NCI-H2196 (cell line): ENCODE measurements at regions not wholly inside any gene's neighbourhood (a gene's known extent, or its start where the extent isn't known, plus 50 kb on each side); places are given as distances from the start of the nearest gene placed in this dataset.

ENCODE experiments used
- DNase-seq: peaks from one replicate; lab custom pipeline; 2025; ENCODE audit not compliant: unreplicated experiment; lab: John Stamatoyannopoulos, UW

DNA sequence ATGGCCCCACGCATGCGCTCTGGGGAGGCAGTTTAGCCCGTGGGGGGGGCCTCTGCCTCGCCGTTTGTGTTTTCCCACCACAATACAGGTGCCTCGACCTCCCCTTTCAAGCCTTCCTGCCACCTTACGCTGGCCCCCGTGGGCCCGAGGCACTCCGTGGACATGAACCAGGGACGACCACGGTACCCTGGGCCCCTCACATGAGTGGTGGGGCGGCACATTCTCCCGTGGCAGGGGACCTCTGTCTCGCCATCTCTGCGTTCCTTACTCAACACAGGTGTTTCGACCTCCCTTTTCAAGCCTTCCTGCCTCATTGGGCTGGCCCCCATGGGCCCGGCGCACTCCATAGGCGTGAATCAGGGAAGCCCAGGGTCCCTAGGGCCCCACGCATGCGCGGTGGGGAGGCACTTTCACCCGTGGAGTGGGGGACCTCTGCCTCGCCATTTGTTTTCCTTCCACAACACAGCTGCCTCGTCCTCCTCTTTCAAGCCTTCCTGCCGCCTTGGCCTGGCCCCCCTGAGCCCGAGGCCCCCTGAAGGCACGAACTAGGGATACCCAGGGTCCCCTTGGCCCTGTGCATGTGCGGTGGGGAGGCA is 339.5 kb downstream of the ALG10 start:
- no peak for DNase-seq

DNA sequence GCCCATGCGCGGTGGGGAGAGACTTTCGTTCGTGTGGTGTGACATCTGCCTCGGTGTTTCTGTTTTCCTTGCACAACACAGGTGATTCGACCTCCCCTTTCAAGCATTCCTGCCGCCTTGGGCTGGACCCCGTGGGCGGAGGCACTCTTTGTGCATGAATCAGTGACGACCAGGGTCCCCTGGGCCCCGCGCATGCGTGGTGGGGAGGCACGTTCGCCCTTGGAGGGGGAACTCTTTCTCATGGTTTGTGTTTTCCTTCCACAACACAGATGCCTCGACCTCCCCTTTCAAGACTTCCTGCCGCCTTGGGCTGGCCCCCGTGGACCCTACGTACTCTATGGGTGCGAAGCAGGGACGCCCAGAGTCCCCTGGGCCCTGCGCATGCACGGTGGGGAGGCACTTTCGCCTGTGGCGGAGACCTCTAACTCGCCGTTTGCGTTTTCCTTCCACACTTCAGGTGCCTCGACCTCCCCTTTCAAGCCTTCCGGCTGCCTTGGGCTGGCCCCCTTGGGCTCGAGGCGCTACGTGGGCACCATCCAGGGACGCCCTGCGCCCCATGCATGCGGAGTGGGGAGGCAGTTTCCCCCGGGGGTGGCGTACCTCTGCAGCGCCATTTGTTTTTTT is 340.9 kb downstream of the ALG10 start:
- no peak for DNase-seq

DNA sequence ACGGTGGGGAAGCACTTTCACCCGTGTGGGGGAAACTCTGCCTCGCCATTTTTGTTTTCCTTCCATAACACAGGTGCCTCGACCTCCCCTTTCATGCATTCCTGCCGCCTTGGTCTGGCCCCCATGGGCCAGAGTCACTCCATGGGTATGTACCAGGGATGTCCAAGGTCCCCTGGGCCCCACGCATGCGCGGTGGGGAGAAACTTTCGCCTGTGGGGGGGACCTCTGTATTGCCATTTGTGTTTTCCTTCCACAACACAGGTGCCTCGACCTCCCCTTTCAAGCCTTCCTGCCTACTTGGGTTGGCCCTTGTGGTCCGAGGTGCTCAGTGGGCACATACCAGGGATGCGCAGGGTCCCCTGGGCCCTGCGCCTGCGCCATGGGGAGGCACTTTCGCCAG is 345.8 kb downstream of the ALG10 start:
- DNase-seq, result no peak

DNA sequence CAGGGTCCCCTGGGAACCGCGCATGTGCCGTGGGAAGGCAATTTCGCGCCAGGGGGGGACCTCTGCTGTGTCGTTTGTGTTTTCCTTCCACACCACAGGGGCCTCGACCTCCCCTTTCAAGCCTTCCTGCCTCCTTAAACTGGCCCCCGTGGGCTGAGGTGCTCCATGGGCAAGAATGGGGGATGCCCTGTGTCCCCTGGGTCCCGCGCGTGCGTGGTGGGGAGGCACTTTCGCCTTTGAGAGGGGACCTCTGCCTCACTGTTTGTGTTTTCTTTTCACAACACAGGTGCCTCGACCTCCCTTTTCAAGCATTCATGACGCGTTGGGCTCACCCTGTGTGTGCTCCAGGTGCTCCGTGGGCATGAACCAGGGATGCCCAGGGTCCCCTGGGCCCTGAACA is 348.8 kb downstream of the ALG10 start:
- DNase-seq, result no peak

DNA sequence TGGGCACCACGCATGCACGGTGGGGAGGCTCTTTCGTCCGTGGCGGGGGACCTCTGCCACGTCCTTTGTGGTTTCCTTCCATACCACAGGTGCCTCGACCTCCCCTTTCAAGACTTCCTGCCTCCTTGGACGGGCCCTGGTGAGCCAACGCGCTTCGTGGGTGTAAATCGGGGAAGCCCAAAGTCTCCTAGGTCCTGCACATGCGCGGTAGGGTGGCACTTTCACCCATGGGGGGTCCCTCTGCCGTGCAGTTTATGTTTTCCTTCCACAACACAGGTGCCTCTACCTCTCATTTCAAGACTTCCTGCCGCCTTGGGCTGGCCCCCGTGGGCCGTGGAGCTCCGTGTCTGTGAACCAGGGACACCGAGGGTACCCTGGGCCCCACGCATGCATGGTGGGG is 349.7 kb downstream of the ALG10 start:
- DNase-seq, result no peak

DNA sequence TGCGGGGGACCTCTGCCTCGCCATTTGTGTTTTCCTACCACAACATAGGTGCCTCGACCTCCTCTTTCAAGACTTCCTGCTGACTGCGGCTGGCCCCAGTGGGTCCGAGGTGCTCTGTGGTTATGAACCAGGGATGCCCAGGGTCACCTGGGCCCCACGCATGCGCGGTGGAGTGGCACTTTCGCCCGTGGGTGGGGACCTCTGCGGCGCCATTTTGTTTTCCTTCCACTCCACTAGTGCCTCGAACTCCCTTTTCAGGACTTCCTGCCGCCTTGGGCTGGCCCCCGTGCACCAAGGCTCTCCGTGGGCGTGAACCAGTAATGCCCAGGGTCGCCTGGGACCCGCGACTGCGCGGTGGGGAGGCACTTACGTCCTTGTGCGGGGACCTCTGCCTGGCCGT is 351.6 kb downstream of the ALG10 start:
- no peak for DNase-seq

DNA sequence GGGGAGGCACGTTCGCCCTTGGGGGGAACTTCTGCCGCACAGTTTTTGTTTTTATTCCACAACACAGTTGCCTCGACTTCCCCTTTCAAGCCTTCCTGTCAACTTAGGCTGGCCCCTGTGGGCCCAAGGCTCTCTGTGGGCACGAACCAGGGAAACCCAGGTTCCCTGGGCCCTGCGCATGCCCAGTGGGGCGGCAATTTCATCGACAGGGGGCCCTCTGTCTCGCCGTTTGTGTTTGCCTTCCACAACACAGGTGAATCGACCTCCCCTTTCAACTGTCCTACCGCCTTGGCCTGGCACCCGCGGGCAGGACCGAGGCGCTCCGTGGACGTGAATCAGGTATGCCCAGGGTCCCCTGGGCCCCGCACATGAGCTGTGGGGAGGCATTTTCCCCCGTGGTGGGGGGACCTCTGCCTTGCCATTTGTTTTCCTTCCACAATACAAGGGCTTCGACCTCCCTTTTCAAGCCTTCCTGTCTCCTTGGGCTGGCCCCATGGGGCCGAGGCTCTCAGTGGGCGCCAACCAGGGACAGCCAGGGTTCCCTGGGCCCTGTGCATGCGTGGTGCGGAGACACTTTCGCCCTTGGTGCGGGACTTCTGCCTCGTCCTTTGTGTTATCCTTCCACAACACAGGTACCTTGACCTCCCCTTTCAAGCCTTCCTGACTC is 354.0 kb downstream of the ALG10 start:
- no peak for DNase-seq

DNA sequence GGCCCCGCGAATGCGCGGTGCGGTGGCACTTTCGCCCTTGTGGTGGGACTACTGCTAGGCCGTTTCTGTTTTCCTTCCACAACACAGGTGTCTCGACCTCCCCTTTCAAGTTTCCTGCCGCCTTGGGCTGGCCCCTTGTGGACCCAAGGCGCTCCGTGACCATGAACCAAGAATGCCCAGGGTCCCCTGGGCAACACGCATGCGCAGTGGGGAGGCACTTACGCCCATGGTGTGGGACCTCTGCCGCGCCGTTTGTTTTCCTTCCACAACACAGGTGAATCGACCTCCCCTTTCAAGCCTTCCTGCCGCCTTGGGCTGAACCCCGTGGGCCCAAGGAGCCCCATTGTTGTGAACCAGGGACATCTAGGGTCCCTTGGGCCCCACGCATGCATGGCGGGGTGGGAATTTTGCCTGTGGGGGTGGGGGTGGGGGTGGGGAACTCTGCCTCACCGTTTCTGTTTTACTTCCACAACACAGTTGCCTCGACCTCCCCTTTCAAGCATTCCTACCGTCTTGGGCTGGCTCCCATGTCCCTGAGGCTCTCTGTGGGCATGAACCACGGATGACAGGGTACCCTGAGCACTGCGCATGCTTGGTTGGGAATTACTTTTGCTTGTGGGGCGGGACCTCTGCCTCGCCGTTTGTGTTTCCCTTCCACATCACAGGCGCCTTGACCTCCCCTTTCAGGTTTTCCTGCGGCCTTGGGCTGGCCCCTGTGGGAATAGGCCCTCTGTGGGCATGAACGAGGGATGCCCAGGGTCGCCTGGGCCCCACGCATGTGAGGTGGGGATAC is 355.1 kb downstream of the ALG10 start:
- no peak for DNase-seq

DNA sequence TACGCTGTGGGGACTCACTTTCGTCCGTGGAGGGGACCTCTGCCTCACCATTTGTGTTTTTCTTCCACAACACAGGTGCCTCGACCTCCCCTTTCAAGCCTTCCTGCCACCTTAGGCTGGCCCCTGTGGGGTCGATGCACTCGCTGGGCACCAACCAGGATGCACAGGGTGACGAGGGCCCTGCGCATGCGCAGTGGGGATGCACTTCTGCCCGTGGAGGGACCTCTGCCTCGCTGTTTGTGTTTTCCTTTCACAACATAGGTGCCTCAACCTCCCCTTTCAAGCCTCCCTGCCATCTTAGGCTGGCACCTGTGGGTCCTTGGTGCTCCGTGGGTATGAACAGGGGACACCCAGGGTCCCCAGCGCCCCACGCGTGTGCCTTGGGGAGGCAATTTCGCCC is 356.8 kb downstream of the ALG10 start:
- no peak for DNase-seq

DNA sequence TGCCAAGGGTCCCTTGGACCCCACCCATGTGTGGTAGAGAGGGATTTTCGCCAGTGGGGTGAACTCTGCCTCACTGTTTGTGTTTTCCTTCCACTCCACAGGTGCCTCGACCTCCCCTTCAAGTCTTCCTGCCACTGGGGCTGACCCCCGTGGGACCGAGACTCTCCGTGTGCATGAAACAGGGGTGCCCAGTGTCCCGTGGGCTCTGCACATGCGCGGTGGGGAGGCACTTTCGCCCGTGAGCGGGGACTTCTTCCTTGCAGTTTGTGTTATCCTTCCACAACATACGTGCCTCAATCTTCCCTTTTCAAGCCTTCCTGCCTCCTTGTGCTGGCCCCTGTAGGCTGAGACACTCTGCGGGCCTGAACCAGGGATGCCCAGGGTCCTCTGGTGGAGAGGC is 362.4 kb downstream of the ALG10 start:
- DNase-seq, result no peak

DNA sequence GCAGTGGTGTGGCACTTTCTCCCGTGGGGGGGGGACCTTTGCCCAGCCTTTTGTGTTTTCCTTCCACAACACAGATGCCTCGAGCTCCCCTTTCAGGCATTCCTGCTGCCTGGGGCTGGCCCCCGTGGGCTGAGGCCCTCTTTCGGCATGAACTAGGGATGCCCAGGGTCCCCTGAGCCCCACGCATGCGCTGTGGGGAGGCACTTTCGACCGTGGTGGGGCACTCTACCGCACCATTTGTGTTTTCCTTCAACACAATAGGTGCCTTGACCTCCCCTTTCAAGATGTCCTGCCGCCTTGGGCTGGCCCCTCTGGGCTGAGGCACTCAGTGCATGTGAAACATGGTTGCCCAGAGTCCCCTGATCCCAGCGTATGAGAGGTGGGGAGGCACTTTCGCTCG is 363.7 kb downstream of the ALG10 start:
- no peak for DNase-seq

DNA sequence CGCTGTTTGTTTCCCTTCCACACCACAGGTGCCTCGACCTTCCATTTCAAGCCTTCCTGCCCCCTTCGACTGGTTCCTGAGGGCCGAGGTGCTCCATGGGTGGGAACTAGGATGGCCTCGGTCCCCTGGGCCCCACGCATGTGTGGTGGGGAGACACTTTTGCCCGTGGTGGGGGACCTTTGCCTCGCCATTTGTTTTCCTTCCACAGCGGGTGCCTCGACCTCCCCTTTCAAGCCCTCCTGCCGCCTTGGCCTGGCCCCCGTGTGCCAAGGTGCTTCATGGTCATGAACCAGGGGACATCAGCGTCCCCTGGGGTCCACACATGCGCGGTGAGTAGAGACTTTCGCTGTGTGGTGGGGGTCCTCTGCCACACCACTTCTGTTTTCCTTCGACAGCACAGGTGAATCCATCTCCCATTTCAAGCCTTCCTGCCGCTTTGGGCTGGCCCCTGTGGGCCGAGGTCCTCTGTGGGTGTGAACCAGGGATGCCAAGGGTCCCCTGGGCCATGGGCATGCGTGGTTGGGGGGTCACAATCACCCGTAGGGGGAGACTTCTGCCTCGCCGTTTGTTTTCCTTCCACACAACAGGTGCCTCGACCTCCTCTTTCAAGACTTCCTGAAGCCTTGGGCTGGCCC is 364.4 kb downstream of the ALG10 start:
- no peak for DNase-seq

DNA sequence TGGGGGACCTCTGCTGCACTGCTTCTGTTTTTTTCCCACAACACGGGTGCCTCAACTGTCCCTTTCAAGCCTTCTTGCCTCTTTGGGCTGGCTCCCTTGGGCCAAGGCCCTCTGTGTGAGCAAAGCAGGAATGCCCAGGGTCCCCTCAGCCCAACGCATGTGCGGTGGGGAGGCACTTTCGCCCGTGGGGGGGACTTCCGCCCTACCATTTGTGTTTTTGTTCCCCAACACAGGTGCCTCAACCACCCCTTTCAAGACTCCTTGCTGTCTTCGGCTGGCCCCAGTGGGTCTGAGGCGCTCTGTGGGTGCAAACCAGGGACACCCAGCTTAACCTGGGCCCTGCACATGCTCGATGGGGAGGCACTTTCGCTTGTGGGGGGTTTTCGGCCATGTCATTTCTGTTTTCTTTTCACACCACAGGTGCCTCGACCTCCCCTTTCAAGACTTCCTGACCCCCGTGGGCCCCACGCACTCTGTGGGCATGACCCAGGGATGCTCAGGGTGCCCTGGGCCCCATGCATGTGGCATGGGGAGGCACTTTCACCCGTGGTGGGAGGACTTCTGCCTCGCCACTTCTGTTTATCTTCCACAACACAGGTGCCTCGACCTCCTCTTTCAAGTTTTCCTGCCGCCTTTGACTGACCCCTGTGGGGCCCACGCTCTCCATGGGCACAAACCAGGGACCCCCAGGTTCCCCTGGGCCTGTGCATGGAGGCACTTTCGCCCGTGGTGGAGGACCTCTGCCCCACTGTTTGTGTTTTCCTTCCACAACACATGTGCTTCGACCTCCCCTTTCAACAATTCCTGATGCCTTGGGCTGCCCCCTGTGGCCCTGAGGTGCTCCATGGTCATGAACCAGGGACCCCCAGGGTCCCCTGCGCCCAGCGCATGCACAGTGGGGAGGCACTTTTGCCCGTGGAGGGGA is 365.7 kb downstream of the ALG10 start:
- no peak for DNase-seq

DNA sequence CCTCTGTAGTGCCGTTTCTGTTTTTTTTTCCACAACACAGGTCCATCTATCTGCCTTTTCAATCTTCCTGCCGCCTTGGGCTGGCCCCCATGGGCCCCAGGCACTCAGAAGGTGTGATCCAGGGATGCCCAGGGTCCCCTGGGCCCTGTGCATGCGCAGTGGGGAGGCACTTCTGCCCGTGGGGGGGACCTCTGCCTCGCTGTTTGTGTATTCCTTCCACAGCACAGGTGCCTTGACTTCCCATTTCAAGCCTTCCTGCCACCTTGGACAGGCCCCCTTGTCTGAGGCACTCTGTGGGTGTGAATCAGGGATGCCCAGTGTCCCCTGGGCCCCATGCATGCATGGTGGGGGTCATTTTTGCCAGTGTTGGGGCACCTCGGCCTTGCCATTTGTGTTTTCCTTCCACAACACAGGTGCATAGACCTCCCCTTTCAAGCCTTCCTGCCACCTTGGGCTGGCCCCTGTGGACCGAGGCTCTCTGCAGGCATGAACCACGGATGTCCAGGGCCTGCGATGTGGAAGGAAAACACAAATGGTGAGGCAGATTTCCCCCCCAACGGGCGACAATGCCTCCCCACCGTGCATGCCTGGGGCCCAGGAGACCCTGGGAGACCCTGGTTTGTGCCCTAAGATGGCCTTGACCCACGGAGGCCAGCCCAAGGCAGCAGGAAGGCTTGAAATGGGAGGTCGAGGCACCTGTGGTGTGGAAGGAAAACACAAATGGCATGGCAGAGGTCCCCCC is 366.5 kb downstream of the ALG10 start:
- DNase-seq, result no peak

DNA sequence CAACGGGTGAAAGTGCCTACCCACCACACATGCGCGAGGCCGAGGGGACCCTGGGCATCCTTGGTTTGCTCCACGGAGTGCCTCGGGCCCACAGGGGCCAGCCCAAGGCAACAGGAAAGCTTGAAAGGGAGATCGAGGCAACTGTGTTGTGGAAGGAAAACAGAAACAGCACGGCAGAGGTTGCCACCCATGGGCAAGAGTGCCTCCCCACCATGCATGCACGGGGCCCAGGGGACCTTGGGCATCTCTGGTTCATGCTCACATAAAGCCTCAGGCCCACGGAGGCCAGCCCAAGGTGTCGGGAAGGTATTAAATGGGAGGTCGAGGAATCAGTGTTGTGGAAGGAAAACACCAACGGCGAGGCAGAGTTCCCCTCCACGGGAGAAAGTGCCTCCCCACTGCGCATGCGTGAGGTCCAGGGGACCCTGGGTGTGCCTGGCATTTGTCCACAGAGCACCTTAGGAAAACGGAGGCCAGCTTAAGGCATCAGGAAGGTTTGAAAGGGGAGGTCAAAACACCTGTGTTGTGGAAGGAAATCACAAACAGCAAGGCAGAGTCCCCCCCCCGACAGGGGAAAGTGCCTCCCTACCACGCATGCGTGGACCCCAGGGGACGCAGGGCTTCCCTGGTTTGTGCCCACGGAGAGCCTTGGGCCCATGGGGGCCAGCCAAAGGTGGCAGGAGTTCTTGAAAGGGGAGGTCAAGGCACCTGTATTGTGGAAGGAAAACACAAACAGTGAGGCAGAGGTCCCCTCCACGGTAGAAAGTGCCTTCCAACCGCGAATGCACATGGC is 367.3 kb downstream of the ALG10 start:
- no peak for DNase-seq

DNA sequence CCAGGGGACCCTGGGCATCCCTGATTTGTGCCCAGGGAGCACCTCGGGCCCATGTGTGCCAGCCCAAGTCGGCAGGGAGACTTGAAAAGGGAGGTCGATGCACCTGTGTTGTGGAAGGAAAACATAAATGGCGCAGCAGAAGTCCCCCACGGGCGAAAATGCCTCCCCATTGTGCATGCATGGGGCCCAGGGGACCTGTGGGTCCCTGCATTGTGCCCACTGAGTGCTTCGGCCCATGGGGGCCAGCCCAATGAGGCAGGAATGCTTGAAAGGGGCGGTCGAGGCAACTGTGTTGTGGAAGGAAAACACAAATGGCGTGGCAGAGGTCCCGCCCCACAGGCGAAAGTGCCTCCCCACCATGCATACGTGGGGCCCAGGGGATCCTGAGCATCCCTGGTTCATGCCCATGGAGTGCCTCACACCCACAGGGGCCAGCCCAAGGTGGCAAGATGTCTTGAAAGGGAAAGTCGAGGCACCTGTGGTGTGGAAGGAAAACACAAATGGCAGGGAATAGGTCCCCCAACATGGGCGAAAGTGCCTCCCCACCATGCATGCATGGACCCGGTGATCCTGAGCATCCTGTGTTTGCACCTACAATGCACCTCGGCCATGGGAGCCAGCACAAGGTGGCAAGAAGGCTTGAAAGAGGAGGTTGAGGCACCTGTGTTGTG is 368.0 kb downstream of the ALG10 start:
- DNase-seq, result no peak

DNA sequence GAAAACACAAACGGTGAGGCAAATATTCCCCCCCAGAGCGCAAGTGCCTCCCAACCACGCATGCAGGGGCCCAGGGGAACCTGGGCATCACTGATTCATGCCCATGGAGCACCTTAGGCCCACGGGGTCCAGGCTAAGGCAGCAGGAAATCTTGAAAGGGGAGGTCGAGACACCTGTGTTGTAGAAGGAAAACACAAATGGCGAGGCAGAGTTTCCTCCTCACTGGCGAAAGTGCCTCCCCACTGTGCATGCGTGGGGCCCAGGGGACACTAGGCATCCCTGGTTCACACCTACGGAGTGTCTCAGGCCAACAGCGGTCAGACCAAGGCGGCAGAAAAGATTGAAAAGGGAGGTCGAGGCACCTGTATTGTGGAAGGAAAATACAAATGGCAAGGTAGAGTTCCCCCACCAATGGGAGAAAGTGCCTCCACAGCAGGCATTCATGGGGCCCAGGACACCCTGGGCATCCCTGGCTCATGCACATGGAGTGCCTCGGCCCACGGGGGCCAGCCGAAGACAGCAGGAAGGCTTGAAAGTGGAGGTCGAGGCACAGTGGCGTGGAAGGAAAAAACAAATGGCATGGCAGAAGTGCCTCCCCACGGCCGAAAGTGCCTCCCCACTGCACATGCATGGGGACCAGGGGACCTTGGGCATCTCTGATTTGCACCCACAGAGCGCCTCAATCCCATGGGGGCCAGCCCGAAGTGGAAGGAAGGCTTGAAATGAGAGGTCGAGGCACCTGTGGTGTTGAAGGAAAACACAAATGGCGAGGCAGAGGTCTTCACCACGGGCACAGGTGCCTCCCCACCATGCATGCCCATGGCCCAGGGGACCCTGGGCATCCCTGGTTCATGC is 368.8 kb downstream of the ALG10 start:
- DNase-seq, result no peak
